Fibroblast of lung (primary cell): ENCODE measurements at regions not wholly inside any gene's neighbourhood (a gene's known extent, or its start where the extent isn't known, plus 50 kb on each side); places are given as distances from the start of the nearest gene placed in this dataset.

Experiments used
- DNase-seq, 2 donors: peaks; one replicate each; pipeline versions ENCODE4 v3.0.0 to v3.0.0-alpha.2; 2010; ENCODE audit warnings: low read depth in 2 of 2
- H2AFZ ChIP-seq: 2 replicates; pipeline ENCODE4 v1.5.1; 2012; ENCODE audit warnings: low read length, control low read depth, inconsistent platforms
- H3K27ac ChIP-seq: 2 replicates; pipeline ENCODE4 v1.5.1; 2011; ENCODE audit warnings: low read length, control low read depth; ENCODE audit not compliant: insufficient read depth
- H3K27me3 ChIP-seq: 2 replicates; pipeline ENCODE4 v1.5.1; 2011; ENCODE audit warnings: mild to moderate bottlenecking, low read length; ENCODE audit not compliant: control insufficient read depth, insufficient read depth
- H3K36me3 ChIP-seq: 2 replicates; pipeline ENCODE4 v1.5.1; 2011; ENCODE audit warnings: low read length; ENCODE audit not compliant: control insufficient read depth, insufficient read depth
- H3K4me1 ChIP-seq: 2 replicates; pipeline ENCODE4 v1.5.1; 2011; ENCODE audit warnings: low read length; ENCODE audit not compliant: control insufficient read depth, insufficient read depth; ENCODE audit errors: extremely low read depth
- H3K4me2 ChIP-seq: 2 replicates; pipeline ENCODE4 v1.5.1; 2011; ENCODE audit warnings: low read length, control low read depth; ENCODE audit not compliant: insufficient read depth; ENCODE audit errors: extremely low read depth
- H3K4me3 ChIP-seq, 4 experiments: fragments of 200-600 bp in 1 of 4; sonication (generic) in 1 of 4; replicated peaks in 1 of 4; 2 replicates each; pipeline ENCODE4 v1.5.1; 2011 to 2016; ENCODE audit warnings: low read length in 4 of 4, low read depth in 3 of 4, mild to moderate bottlenecking in 3 of 4, control low read depth in 2 of 4, inconsistent platforms in 1 of 4, mixed read lengths in 1 of 4; ENCODE audit not compliant: insufficient read depth in 1 of 4; ENCODE audit errors: control extremely low read depth in 1 of 4
- H3K79me2 ChIP-seq: 2 replicates; pipeline ENCODE4 v1.5.1; 2012; ENCODE audit warnings: mild to moderate bottlenecking, low read length, inconsistent platforms; ENCODE audit not compliant: control insufficient read depth, insufficient read depth
- H3K9ac ChIP-seq: 2 replicates; pipeline ENCODE4 v1.5.1; 2011; ENCODE audit warnings: mild to moderate bottlenecking, low read length, control low read depth; ENCODE audit not compliant: insufficient read depth
- H3K9me3 ChIP-seq: 2 replicates; pipeline ENCODE4 v1.5.1; 2012; ENCODE audit warnings: low read depth, low read length; ENCODE audit not compliant: control insufficient read depth, insufficient read depth
- H4K20me1 ChIP-seq: 2 replicates; pipeline ENCODE4 v1.5.1; 2011; ENCODE audit warnings: low read length; ENCODE audit not compliant: control insufficient read depth, insufficient read depth; ENCODE audit errors: extremely low read depth
- EZH2 ChIP-seq: IDR thresholded peaks from 2 replicates; pipeline ENCODE4 v1.5.1; 2012; ENCODE audit warnings: low read length, control low read depth, mild to moderate bottlenecking; ENCODE audit errors: missing control alignments
- TF ChIP-seq, protein P1 (sequence below), 2 donors: IDR thresholded peaks in 1 of 2; conservative IDR thresholded peaks in 1 of 2; 1 replicate in 1 of 2; 2 replicates in 1 of 2; pipeline ENCODE4 v1.5.1; 2011 to 2012; ENCODE audit warnings: low read length in 2 of 2, control low read depth in 1 of 2, inconsistent platforms in 1 of 2, low read depth in 1 of 2, mild to moderate bottlenecking in 1 of 2

DNA sequence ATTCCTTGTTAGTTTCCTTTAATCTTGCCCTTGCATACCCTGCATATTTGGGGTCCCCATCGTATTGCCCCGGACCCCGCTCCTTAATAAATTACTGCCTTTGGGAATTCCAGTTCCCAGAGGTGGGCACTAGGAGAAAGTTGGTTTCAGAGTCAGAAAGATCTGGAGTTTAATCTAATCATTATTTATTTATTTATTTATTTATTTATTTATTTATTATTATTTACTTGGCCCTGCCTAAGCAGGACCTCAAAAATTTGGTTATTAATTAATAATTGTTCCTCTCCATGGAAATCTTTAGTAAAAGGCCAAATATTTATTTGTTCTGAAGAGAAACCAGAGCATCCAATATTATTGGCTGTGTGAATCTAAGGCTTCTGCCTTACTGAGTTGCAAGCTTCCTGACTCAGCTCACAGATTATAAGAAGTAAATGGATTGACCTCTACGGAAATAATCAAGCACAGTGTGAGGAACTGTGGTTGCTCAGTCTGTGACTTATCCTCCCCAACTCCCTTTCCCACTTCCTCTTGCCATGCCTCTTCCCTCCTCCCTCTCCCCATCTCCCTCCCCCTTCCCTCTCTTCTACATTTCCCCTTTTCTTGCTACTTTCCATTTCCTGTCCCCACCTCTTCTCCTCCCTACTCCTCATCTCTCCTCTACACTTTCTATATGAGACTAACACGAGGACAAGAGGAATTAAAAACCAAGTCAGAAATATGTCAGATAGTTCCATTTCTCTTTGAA, 61.5 kb upstream of the AP1S2 start:
- TF ChIP-seq EZH2: no peak
- TF ChIP-seq, protein P1, sequence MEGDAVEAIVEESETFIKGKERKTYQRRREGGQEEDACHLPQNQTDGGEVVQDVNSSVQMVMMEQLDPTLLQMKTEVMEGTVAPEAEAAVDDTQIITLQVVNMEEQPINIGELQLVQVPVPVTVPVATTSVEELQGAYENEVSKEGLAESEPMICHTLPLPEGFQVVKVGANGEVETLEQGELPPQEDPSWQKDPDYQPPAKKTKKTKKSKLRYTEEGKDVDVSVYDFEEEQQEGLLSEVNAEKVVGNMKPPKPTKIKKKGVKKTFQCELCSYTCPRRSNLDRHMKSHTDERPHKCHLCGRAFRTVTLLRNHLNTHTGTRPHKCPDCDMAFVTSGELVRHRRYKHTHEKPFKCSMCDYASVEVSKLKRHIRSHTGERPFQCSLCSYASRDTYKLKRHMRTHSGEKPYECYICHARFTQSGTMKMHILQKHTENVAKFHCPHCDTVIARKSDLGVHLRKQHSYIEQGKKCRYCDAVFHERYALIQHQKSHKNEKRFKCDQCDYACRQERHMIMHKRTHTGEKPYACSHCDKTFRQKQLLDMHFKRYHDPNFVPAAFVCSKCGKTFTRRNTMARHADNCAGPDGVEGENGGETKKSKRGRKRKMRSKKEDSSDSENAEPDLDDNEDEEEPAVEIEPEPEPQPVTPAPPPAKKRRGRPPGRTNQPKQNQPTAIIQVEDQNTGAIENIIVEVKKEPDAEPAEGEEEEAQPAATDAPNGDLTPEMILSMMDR (conservative IDR thresholded peaks at IDR 0.05 in 1 of 2, IDR thresholded peaks at IDR 0.05 in 1 of 2; ENCODE audit: low read depth in 1 of 2, low read length in 2 of 2): no peak
- H3K9ac ChIP-seq: no peak overlapping the region
- H3K9me3 ChIP-seq: no peaks in the 10 kb centered on the region
- no peaks in the 10 kb centered on the region for H3K36me3 ChIP-seq
- H3K4me1 ChIP-seq: no peaks in the 10 kb centered on the region
- no peaks in the 10 kb centered on the region for H3K27me3 ChIP-seq
- H3K4me3 ChIP-seq: no peak overlapping the region
- H3K79me2 ChIP-seq: no peaks in the 10 kb centered on the region
- DNase-seq: peak in 1 of 2 donors; percentile 15
- no peaks in the 10 kb centered on the region for H4K20me1 ChIP-seq
- no peak overlapping the region for H2AFZ ChIP-seq
- no peak overlapping the region for H3K4me2 ChIP-seq
- no peak overlapping the region for H3K27ac ChIP-seq

DNA sequence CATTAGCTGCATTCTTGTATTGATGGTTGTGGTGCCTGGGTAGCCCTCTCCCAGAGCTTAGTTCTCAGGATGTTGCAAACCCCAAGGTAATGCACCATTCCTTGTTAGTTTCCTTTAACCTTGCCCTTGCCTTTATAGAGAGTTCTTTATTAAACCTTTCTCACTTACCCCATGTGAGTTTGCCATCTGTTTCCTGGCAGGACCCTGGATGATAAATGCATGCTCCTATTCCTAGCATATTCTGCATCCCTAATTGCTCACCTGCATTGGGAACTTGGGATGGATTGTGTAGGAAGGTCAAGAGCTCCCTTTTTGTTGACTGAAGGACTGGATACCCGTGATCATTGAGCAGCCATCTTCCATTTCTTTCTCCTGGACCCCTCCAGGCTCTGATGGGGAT, 59.9 kb upstream of the AP1S2 start:
- H2AFZ ChIP-seq: no peak overlapping the region
- no peak for DNase-seq
- H4K20me1 ChIP-seq: no peaks in the 10 kb centered on the region
- H3K4me3 ChIP-seq: no peak overlapping the region
- no peak for TF ChIP-seq EZH2
- TF ChIP-seq, protein P1 (conservative IDR thresholded peaks at IDR 0.05 in 1 of 2, IDR thresholded peaks at IDR 0.05 in 1 of 2; ENCODE audit: low read depth in 1 of 2, low read length in 2 of 2): no peak
- no peak overlapping the region for H3K9ac ChIP-seq
- no peaks in the 10 kb centered on the region for H3K9me3 ChIP-seq
- H3K4me2 ChIP-seq: no peak overlapping the region
- no peaks in the 10 kb centered on the region for H3K27me3 ChIP-seq
- no peaks in the 10 kb centered on the region for H3K79me2 ChIP-seq
- H3K4me1 ChIP-seq: no peaks in the 10 kb centered on the region
- no peak overlapping the region for H3K27ac ChIP-seq
- H3K36me3 ChIP-seq: no peaks in the 10 kb centered on the region

DNA sequence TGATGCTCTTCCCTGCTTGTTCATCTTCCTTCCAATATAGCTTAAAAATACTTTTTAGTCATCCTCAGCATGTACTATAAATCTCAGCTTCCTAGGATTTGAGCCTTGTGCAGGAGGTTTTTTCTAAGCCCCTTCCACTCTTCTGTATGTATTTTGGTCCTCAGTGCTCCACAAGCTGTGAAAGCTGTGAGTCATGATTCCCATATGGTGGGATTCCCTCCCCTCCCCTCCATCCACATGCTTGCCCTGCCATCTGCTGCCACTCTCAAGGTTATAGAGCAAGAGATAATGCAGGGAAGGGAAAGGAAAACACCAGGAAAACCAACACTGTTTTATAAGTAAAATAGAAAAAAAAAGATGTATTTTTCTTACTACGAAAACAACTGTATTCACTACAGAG, 58.5 kb upstream of the AP1S2 start:
- no peaks in the 10 kb centered on the region for H3K4me1 ChIP-seq
- no peaks in the 10 kb centered on the region for H3K36me3 ChIP-seq
- no peaks in the 10 kb centered on the region for H4K20me1 ChIP-seq
- no peak for TF ChIP-seq EZH2
- TF ChIP-seq, protein P1 (conservative IDR thresholded peaks at IDR 0.05 in 1 of 2, IDR thresholded peaks at IDR 0.05 in 1 of 2; ENCODE audit: low read depth in 1 of 2, low read length in 2 of 2): no peak
- H3K9me3 ChIP-seq: no peaks in the 10 kb centered on the region
- H3K79me2 ChIP-seq: no peaks in the 10 kb centered on the region
- H3K4me2 ChIP-seq: no peak overlapping the region
- DNase-seq: no peak
- no peak overlapping the region for H3K4me3 ChIP-seq
- H3K9ac ChIP-seq: no peak overlapping the region
- no peak overlapping the region for H2AFZ ChIP-seq
- H3K27ac ChIP-seq: no peak overlapping the region
- no peaks in the 10 kb centered on the region for H3K27me3 ChIP-seq
